ENCODE measurements at regions not wholly inside any gene's neighbourhood (a gene's known extent, or its start where the extent isn't known, plus 50 kb on each side); places are given as distances from the start of the nearest gene placed in this dataset.

- Mint-ChIP-seq H3K9me3 (peaks cover 3% of the 10 kb centered on the region; the same call in 1 of the 2 replicates), H3K27me3 (ENCODE audit: low read depth) (no peaks in the 10 kb centered on the region), H3K4me1 (no peaks in the 10 kb centered on the region), H3K36me3 (no peaks in the 10 kb centered on the region), H3K27ac (no peak overlapping the region), H3K4me3 (no peak overlapping the region)
- CTCF ChIA-PET: no interaction called here
- ATAC-seq (no peak), DNase-seq (ENCODE audit: low spot score) (no peak)
- POLR2A ChIA-PET: no interaction called here
- TF ChIP-seq E2F1 (CRISPR knock-in tag; IDR thresholded peaks at IDR 0.05): no peak
- TF ChIP-seq, protein P1, sequence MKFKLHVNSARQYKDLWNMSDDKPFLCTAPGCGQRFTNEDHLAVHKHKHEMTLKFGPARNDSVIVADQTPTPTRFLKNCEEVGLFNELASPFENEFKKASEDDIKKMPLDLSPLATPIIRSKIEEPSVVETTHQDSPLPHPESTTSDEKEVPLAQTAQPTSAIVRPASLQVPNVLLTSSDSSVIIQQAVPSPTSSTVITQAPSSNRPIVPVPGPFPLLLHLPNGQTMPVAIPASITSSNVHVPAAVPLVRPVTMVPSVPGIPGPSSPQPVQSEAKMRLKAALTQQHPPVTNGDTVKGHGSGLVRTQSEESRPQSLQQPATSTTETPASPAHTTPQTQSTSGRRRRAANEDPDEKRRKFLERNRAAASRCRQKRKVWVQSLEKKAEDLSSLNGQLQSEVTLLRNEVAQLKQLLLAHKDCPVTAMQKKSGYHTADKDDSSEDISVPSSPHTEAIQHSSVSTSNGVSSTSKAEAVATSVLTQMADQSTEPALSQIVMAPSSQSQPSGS (CRISPR knock-in tag; IDR thresholded peaks at IDR 0.05; ENCODE audit: borderline replicate concordance, low read depth): no peak
- TF ChIP-seq STAT6 (CRISPR knock-in tag; conservative IDR thresholded peaks at IDR 0.05; ENCODE audit: low read depth): no peak
- no peak for TF ChIP-seq NR2C2 (CRISPR knock-in tag; IDR thresholded peaks at IDR 0.05)
- no peak for TF ChIP-seq ZNF423 (CRISPR knock-in tag; IDR thresholded peaks at IDR 0.05)
- TF ChIP-seq CDX4 (CRISPR knock-in tag; IDR thresholded peaks at IDR 0.05; ENCODE audit: borderline replicate concordance): no peak
- TF ChIP-seq, protein P2, sequence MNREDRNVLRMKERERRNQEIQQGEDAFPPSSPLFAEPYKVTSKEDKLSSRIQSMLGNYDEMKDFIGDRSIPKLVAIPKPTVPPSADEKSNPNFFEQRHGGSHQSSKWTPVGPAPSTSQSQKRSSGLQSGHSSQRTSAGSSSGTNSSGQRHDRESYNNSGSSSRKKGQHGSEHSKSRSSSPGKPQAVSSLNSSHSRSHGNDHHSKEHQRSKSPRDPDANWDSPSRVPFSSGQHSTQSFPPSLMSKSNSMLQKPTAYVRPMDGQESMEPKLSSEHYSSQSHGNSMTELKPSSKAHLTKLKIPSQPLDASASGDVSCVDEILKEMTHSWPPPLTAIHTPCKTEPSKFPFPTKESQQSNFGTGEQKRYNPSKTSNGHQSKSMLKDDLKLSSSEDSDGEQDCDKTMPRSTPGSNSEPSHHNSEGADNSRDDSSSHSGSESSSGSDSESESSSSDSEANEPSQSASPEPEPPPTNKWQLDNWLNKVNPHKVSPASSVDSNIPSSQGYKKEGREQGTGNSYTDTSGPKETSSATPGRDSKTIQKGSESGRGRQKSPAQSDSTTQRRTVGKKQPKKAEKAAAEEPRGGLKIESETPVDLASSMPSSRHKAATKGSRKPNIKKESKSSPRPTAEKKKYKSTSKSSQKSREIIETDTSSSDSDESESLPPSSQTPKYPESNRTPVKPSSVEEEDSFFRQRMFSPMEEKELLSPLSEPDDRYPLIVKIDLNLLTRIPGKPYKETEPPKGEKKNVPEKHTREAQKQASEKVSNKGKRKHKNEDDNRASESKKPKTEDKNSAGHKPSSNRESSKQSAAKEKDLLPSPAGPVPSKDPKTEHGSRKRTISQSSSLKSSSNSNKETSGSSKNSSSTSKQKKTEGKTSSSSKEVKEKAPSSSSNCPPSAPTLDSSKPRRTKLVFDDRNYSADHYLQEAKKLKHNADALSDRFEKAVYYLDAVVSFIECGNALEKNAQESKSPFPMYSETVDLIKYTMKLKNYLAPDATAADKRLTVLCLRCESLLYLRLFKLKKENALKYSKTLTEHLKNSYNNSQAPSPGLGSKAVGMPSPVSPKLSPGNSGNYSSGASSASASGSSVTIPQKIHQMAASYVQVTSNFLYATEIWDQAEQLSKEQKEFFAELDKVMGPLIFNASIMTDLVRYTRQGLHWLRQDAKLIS (CRISPR knock-in tag; IDR thresholded peaks at IDR 0.05; ENCODE audit: borderline replicate concordance): no peak
- TF ChIP-seq RORB (CRISPR knock-in tag; IDR thresholded peaks at IDR 0.05): no peak
- TF ChIP-seq, protein P3, sequence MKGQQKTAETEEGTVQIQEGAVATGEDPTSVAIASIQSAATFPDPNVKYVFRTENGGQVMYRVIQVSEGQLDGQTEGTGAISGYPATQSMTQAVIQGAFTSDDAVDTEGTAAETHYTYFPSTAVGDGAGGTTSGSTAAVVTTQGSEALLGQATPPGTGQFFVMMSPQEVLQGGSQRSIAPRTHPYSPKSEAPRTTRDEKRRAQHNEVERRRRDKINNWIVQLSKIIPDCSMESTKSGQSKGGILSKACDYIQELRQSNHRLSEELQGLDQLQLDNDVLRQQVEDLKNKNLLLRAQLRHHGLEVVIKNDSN (CRISPR knock-in tag; IDR thresholded peaks at IDR 0.05): no peak
- TF ChIP-seq, protein P4, sequence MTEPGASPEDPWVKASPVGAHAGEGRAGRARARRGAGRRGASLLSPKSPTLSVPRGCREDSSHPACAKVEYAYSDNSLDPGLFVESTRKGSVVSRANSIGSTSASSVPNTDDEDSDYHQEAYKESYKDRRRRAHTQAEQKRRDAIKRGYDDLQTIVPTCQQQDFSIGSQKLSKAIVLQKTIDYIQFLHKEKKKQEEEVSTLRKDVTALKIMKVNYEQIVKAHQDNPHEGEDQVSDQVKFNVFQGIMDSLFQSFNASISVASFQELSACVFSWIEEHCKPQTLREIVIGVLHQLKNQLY (CRISPR knock-in tag; IDR thresholded peaks at IDR 0.05): no peak
- TF ChIP-seq, protein P5, sequence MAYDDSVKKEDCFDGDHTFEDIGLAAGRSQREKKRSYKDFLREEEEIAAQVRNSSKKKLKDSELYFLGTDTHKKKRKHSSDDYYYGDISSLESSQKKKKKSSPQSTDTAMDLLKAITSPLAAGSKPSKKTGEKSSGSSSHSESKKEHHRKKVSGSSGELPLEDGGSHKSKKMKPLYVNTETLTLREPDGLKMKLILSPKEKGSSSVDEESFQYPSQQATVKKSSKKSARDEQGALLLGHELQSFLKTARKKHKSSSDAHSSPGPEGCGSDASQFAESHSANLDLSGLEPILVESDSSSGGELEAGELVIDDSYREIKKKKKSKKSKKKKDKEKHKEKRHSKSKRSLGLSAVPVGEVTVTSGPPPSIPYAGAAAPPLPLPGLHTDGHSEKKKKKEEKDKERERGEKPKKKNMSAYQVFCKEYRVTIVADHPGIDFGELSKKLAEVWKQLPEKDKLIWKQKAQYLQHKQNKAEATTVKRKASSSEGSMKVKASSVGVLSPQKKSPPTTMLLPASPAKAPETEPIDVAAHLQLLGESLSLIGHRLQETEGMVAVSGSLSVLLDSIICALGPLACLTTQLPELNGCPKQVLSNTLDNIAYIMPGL (CRISPR knock-in tag; IDR thresholded peaks at IDR 0.05): no peak
- TF ChIP-seq SP1 (CRISPR knock-in tag; conservative IDR thresholded peaks at IDR 0.05): no peak
- TF ChIP-seq GABPB1 (CRISPR knock-in tag; IDR thresholded peaks at IDR 0.05): no peak
- TF ChIP-seq HMGA2 (CRISPR knock-in tag; IDR thresholded peaks at IDR 0.05): no peak
- TF ChIP-seq IRF2 (CRISPR knock-in tag; IDR thresholded peaks at IDR 0.05; ENCODE audit: borderline replicate concordance, low read depth): no peak
- TF ChIP-seq, protein P6, sequence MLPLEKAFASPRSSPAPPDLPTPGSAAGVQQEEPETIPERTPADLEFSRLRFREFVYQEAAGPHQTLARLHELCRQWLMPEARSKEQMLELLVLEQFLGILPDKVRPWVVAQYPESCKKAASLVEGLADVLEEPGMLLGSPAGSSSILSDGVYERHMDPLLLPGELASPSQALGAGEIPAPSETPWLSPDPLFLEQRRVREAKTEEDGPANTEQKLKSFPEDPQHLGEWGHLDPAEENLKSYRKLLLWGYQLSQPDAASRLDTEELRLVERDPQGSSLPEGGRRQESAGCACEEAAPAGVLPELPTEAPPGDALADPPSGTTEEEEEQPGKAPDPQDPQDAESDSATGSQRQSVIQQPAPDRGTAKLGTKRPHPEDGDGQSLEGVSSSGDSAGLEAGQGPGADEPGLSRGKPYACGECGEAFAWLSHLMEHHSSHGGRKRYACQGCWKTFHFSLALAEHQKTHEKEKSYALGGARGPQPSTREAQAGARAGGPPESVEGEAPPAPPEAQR (CRISPR knock-in tag; IDR thresholded peaks at IDR 0.05): no peak
- no peak for TF ChIP-seq CBFB (CRISPR knock-in tag; IDR thresholded peaks at IDR 0.05; ENCODE audit: low read depth)
- no peak for TF ChIP-seq KAT7 (CRISPR knock-in tag; IDR thresholded peaks at IDR 0.05; ENCODE audit: borderline replicate concordance)
These were observed 797.6 kb upstream of the ARRDC4 start for GRCh38 chr15:97162805-97163495.

Data from WTC11 (cell line).